ENCODE measurements at regions not wholly inside any gene's neighbourhood (a gene's known extent, or its start where the extent isn't known, plus 50 kb on each side); places are given as distances from the start of the nearest gene placed in this dataset.

- Histone ChIP-seq H3K18ac (ENCODE audit: insufficient read length, low read depth, low read length) (no peak overlapping the region), H3K27me3 (ENCODE audit: insufficient read depth, low read length) (no peaks in the 10 kb centered on the region), H3K23ac (ENCODE audit: insufficient read length, low read depth, low read length) (no peak overlapping the region), H2BK120ac (ENCODE audit: low read depth, low read length, poor library complexity, severe bottlenecking) (no peak overlapping the region), H3K9me3 (ENCODE audit: control insufficient read depth, low read depth, low read length) (no peaks in the 10 kb centered on the region), H3K56ac (ENCODE audit: insufficient read length, low read depth, low read length) (no peak overlapping the region), H4K5ac (ENCODE audit: insufficient read length, low read depth, low read length) (no peak overlapping the region), H3T11ph (ENCODE audit: low read length) (no peak overlapping the region), H3K27ac (ENCODE audit: insufficient read length, low read depth, low read length) (no peak overlapping the region), H3K14ac (ENCODE audit: insufficient read depth, low read length) (no peak overlapping the region), H2AFZ (ENCODE audit: low read length) (no peak overlapping the region), H3K79me1 (ENCODE audit: insufficient read depth, low read depth, low read length, poor library complexity, severe bottlenecking) (no peaks in the 10 kb centered on the region), H2AK5ac (ENCODE audit: insufficient read length, low read length) (no peak overlapping the region), H3K4me2 (ENCODE audit: insufficient read depth, insufficient read length, low read length) (no peak overlapping the region), H2BK12ac (ENCODE audit: insufficient read length, low read depth, low read length) (no peak overlapping the region), H2BK15ac (ENCODE audit: low read depth, low read length) (no peak overlapping the region), H2BK20ac (ENCODE audit: low read depth, low read length, poor library complexity, severe bottlenecking) (no peak overlapping the region), H3K4me1 (ENCODE audit: insufficient read depth, low read length) (no peaks in the 10 kb centered on the region), H3K9ac (ENCODE audit: extremely low read depth, insufficient read length, low read length) (no peak overlapping the region), H3K23me2 (ENCODE audit: insufficient read length, low read depth, low read length, poor library complexity, severe bottlenecking) (peaks cover 8% of the 10 kb centered on the region), H2BK5ac (ENCODE audit: insufficient read length, low read length) (no peak overlapping the region), H4K20me1 (ENCODE audit: control insufficient read depth, insufficient read depth, insufficient read length) (no peaks in the 10 kb centered on the region), H4K8ac (replicated peaks; ENCODE audit: insufficient read length, low read depth, low read length) (no peak overlapping the region), H3K4ac (ENCODE audit: low read depth, low read length) (no peak overlapping the region), H4K91ac (ENCODE audit: insufficient read length, low read depth, low read length) (no peak overlapping the region), H3K79me2 (ENCODE audit: insufficient read depth, low read length) (no peaks in the 10 kb centered on the region)
- H3K9me3 Mint-ChIP-seq = no peaks in the 10 kb centered on the region
- H3K4me1 Mint-ChIP-seq = peaks cover 2 to 3% of the 10 kb centered on the region in 2 experiments; a peak in 2 of 4 replicates
- H3K4me3 Mint-ChIP-seq = no peak overlapping the region
- DNase-seq = no peak
- no peak overlapping the region for H3K27ac Mint-ChIP-seq
- H3K27me3 Mint-ChIP-seq (ENCODE audit: low read depth) = peaks cover 13% of the 10 kb centered on the region
- TF ChIP-seq CTCF (conservative IDR thresholded peaks at IDR 0.05) = no peak
- no CpG with 5 or more reads among the region's 46 CpGs for WGBS (ENCODE audit: extremely low coverage, insufficient read length, low lambda C conversion rate)
- H3K36me3 Mint-ChIP-seq (ENCODE audit: insufficient read depth in 1 of 3, low read depth in 3 of 3) = no peaks in the 10 kb centered on the region
Observed at GRCh38 chr22:23399367-23400285, 180.5 kb downstream of the IGLL1 start.

All from H9 (cell line).